BJ (cell line): ENCODE measurements at regions not wholly inside any gene's neighbourhood (a gene's known extent, or its start where the extent isn't known, plus 50 kb on each side); places are given as distances from the start of the nearest gene placed in this dataset.

Experiments
- CTCF ChIA-PET: fragments of 350-600 bp; formaldehyde crosslinking; extraction: SDS; loops from one replicate; lab custom pipeline; 2021; ENCODE audit warnings: antibody characterized with exemption, inconsistent platforms; lab: Yijun Ruan, JAX
- POLR2A ChIA-PET: fragments of 300-600 bp; sonication (Branson Sonifier 250); formaldehyde crosslinking; extraction: SDS; loops from one replicate; lab custom pipeline; 2021; ENCODE audit warnings: antibody characterized with exemption; lab: Charles Lee
- DNase-seq: peaks from one replicate; pipeline ENCODE4 v3.0.0-alpha.2; 2011; ENCODE audit warnings: low read depth
- H3K27me3 ChIP-seq: 2 replicates; pipeline ENCODE4 v1.6.0; 2011; ENCODE audit warnings: low read length; ENCODE audit not compliant: control insufficient read depth, insufficient read depth
- H3K36me3 ChIP-seq: 2 replicates; pipeline ENCODE4 v1.5.1; 2011; ENCODE audit warnings: low read length; ENCODE audit not compliant: control insufficient read depth, insufficient read depth
- H3K4me3 ChIP-seq: 2 replicates; pipeline ENCODE4 v1.5.1; 2011; ENCODE audit warnings: low read depth, mild to moderate bottlenecking, control low read depth, low read length
- TF ChIP-seq, protein P1 (sequence below): IDR thresholded peaks from 2 replicates; pipeline ENCODE4 v1.5.1; 2011; ENCODE audit warnings: low read depth, mild to moderate bottlenecking, control low read depth, inconsistent platforms, low read length, moderate library complexity; ENCODE audit not compliant: insufficient read depth

DNA sequence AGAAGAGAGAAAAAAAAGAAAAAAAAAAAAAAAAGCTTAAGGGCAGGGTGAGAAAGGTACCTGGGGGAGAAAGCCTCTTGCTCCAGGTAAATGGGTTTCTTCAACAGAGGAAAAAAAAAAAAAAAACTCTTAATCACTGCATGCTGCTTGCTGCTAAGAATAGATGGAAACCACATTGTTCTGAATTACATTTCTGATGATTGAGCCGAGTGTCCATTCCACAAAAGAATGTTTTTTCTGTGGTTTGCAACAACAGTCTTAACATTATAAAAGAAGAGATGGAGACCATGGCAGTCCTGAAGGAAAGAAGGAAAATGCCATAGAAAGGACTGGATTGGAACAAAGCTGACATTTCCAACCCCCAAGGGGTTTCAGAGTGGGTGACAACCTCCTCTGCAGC is 1312.7 kb downstream of the SLITRK1 start:
- ChIA-PET CTCF (interaction anchor here (0.5 kb wide), 1 partner anchor 299 kb away, joined by 3 read pairs; no protein-coding TSS in a partner anchor), POLR2A (no interaction called here)
- DNase-seq = no peak
- Histone ChIP-seq H3K36me3 (no peaks in the 10 kb centered on the region), H3K27me3 (no peaks in the 10 kb centered on the region), H3K4me3 (no peak overlapping the region)
- TF ChIP-seq, protein P1, sequence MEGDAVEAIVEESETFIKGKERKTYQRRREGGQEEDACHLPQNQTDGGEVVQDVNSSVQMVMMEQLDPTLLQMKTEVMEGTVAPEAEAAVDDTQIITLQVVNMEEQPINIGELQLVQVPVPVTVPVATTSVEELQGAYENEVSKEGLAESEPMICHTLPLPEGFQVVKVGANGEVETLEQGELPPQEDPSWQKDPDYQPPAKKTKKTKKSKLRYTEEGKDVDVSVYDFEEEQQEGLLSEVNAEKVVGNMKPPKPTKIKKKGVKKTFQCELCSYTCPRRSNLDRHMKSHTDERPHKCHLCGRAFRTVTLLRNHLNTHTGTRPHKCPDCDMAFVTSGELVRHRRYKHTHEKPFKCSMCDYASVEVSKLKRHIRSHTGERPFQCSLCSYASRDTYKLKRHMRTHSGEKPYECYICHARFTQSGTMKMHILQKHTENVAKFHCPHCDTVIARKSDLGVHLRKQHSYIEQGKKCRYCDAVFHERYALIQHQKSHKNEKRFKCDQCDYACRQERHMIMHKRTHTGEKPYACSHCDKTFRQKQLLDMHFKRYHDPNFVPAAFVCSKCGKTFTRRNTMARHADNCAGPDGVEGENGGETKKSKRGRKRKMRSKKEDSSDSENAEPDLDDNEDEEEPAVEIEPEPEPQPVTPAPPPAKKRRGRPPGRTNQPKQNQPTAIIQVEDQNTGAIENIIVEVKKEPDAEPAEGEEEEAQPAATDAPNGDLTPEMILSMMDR = no peak

- no peak overlapping the region for H3K4me3 ChIP-seq
- DNase-seq = no peak
- CTCF ChIA-PET = no interaction called here
- no peaks in the 10 kb centered on the region for H3K27me3 ChIP-seq
- H3K36me3 ChIP-seq = no peaks in the 10 kb centered on the region
- POLR2A ChIA-PET = no interaction called here
- TF ChIP-seq, protein P1 = no peak
These were observed 1315.4 kb downstream of the SLITRK1 start for GRCh38 chr13:82566864-82567263.

DNA sequence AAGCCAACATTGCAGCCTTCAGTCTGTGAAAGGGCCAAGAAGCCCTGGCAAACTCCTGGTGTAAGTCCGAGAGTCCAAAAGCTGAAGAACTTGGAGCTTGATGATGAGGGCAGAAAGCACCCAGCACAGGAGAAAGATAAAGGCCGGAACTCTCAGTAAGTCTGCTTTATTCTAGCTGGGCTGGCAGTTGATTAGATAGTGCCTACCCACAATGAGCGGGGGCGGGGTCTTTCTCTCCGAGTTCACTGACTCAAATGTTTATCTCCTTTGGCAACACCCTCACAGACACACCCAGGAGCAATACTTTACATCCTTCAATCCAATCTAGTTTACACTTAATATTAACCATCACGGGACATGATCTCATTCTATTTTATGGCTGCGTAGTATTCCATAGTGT is 1317.1 kb downstream of the SLITRK1 start:
- POLR2A ChIA-PET = no interaction called here
- TF ChIP-seq, protein P1 = no peak
- CTCF ChIA-PET = interaction anchor here (1.5 kb wide), 1 partner anchor 17 kb away, joined by 5 read pairs; no protein-coding TSS in a partner anchor
- Histone ChIP-seq H3K4me3 (no peak overlapping the region), H3K27me3 (no peaks in the 10 kb centered on the region), H3K36me3 (no peaks in the 10 kb centered on the region)
- DNase-seq = no peak

- TF ChIP-seq, protein P1 = no peak
- H3K4me3 ChIP-seq = no peak overlapping the region
- CTCF ChIA-PET = no interaction called here
- no peak for DNase-seq
- H3K27me3 ChIP-seq = no peaks in the 10 kb centered on the region
- H3K36me3 ChIP-seq = no peaks in the 10 kb centered on the region
- POLR2A ChIA-PET = no interaction called here
These were observed 1321.4 kb downstream of the SLITRK1 start for GRCh38 chr13:82560889-82561288.

DNA sequence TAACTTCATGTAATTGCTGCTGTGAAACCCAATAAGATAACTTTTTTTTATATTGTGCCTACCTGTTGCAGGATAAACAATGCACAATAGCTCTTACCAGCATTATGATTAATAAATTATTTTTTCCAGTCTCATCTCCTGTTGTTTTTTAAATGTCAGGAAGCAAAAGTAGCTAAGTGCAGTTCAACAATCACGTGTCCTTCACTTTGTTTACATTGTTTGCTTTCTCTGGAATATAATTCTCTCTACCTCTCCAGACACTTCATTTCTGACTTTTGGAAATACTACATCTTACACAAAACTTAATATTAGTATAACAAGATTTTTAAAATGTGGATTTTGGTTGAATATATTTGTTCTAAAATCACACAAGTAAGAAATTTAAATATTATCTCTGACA is 1359.4 kb downstream of the SLITRK1 start:
- ChIA-PET POLR2A (no interaction called here), CTCF (no interaction called here)
- no peak for DNase-seq
- H3K4me3 ChIP-seq = no peak overlapping the region
- H3K36me3 ChIP-seq = no peaks in the 10 kb centered on the region
- H3K27me3 ChIP-seq = no peaks in the 10 kb centered on the region
- TF ChIP-seq, protein P1 = no peak
